GM23248 (cell line): ENCODE measurements at regions not wholly inside any gene's neighbourhood (a gene's known extent, or its start where the extent isn't known, plus 50 kb on each side); places are given as distances from the start of the nearest gene placed in this dataset.

Experiments used
- EZH2 ChIP-seq: fragments of 200-600 bp; sonication (generic); IDR thresholded peaks from 2 replicates; pipeline ENCODE4 v1.6.1; 2018; ENCODE audit warnings: antibody characterized with exemption, mild to moderate bottlenecking; ENCODE audit not compliant: insufficient read depth, poor library complexity, severe bottlenecking
- EZH2phosphoT487 ChIP-seq: fragments of 200-600 bp; sonication (generic); IDR thresholded peaks from 2 replicates; pipeline ENCODE4 v1.6.1; 2018; ENCODE audit warnings: antibody characterized with exemption, moderate library complexity, mild to moderate bottlenecking, low read depth; ENCODE audit not compliant: insufficient read depth

GRCh38 chr3:124358156-124358555 lies 366.2 kb upstream of the ROPN1 start:
- no peak for TF ChIP-seq EZH2
- no peak for TF ChIP-seq EZH2phosphoT487
